GM10266 (cell line): ENCODE measurements at regions not wholly inside any gene's neighbourhood (a gene's known extent, or its start where the extent isn't known, plus 50 kb on each side); places are given as distances from the start of the nearest gene placed in this dataset.
A peak's percentile ranks its signal among the peaks of the same experiment; 100 is the strongest.
"Not testable (repeated sequence)": the region's sequence is repeated elsewhere in the genome, so short reads cannot be mapped to it uniquely, and the experiment has no call there.

Experiments used
- DNase-seq: peaks from one replicate; pipeline ENCODE4 v3.0.0; 2012; ENCODE audit errors: extremely low spot score
- CTCF ChIP-seq: IDR thresholded peaks from 2 replicates; pipeline ENCODE4 v1.5.1; 2012; ENCODE audit warnings: mild to moderate bottlenecking, low read depth; ENCODE audit not compliant: control insufficient read depth, insufficient read depth; ENCODE audit errors: missing control alignments

DNA sequence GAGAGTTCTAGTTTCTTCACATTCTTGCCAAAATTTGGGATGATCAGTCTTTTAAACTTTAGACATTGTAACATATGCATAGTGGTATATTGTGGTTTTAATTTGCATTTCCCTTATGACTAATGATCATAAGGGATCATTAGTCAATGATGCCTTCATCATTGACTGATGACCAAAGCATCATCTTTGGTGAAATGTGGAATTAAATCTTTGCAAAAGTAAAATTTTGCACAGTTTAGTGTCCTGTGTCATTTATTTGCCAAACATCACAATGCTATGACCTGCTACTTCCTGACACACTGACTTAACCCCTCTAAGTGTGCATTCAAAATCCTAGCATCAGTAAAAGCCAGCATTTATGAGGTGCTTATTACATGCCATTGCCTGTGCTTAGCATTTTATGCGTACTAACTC, 58.9 kb upstream of the SLC1A4 start:
- no peak for TF ChIP-seq CTCF
- DNase-seq, result no peak

DNA sequence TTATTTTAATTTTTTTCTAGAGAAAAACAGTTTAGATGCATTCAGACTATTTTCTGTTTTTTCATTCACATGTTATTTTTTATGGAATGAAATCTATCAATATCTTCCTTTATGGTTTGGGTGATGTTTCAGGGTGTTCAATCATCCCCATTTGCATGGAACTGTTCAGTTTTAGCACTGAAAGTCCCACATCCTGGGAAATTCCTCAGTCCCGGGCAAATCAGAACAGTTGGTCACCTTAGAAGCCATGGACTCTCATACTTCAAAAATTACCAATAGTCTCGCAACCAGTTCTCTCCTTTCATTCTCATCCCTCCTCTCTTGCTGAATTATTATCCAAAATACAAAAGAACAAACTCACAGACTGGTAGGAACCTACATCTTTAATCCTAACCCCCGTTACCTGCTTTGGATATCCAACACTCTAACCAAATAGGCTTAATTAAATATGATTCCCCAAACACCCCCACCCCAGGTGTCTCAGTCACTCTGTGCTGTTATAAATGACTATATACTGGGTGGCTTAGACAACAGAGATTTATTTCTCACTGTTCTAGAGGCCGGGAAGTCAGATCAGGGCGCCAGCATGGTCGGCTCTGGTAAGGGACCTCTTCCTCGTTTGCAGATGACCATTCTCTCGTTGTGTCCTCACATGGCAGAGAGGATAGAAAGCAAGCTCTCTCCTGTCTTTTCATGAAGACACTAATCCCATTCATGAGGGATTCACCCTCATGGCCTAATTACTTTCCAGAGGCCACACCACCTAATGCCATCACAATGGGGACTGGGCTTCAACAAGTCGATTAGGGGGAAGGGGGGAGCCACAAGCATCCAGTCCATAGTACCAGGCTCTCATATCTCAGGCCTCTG, 57.7 kb upstream of the SLC1A4 start:
- TF ChIP-seq CTCF, result no peak
- DNase-seq, result no peak

DNA sequence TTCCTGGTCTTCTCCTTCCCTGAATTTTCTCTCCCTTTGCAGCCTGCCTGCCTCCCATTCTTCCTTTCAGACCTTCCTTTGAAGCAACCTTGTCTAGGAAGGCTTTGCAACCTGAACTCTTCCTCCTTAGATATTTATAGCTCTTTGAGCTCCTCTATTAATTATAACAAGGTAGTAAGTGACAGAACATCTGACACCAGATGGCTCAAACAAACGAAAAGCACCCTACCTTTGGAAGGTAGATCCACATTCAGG, 57.2 kb upstream of the SLC1A4 start:
- no peak for DNase-seq
- no peak for TF ChIP-seq CTCF

DNA sequence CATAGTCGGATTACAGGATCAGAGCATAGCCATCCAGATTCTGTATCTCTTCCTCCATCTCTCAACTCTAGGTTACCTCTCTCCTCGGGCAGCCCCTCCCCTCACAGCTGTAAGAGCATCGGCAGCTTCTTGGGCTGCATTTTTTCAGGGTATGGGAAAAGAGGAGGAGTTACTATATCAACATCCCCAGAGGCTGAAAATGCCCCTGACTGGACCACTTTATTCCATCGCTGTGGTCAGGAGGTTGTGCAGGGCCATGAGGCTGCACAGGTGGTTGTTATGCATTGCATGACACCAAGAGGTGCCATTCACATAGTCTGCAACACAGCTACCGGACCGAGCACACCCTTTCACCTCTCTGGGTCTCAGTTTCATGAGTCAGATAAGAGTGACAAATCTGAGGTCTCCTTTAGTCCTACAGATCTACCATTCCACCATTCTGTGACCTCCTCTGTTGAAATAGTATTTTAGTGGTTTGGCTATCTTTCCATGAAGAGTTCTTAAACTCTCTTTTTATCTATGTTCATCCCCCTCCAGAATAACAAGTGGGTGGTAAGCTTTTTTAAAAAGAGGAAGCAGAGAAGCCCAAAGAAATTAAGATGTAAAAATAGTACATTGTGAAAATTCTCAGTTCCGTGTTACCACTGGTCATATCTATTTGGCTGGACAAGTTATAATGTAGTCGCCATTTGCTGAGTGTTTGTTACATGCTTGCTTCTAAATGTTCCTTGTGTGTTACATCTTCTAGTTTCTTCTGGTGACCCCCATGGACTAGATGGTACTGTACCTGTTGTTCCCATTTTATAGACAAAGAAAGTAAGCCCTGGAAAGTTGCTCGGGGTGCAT, 56.6 kb upstream of the SLC1A4 start:
- no peak for TF ChIP-seq CTCF
- DNase-seq, result peak; percentile 65

DNA sequence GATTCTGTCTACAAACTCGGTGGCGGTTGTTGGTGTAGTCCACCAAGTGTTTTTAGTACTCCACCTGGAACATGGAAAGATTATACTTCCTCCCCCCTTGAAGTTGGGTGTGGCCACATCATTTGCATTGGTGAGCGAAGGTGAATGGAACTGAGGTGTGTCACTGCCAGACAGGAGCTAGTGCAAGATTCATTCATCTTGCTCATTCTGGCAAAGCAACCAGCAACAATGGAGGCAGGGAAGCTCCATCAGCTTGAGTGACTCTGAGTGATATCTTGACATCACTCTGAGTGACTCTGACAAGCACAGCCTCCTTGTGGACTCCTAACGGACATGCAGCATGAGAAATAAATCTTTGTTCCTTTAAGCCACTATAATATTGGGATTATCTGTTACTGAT, 54.7 kb upstream of the SLC1A4 start:
- no peak for TF ChIP-seq CTCF

GRCh38 chr2:64936809-64937208, 52.4 kb upstream of the SLC1A4 start:
- DNase-seq, result no peak
- no peak for TF ChIP-seq CTCF

More for the DNA sequence above, 54.7 kb upstream of the SLC1A4 start:
- no peak for DNase-seq

DNA sequence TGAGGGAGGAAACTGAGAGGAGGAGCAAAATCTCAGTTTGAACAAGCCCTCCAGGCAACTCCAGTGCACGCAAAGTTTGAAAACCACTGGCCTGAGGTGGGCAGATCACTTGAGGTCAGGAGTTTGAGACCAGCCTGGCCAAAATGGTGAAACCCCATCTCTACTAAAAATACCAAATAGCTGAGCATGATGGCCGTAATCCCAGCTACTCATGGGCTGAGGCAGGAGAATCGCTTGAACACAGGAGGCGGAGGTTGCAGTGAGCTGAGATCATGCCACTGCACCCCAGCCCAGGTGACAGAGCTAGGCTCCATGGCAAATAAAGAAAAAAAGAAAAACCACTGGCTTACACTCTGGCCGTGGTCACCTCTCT, 51.9 kb upstream of the SLC1A4 start:
- DNase-seq, result not testable (repeated sequence)
